CD4-positive, alpha-beta T cell treated with Interferon alpha-2 for 1 hour (primary cell): ENCODE measurements at regions not wholly inside any gene's neighbourhood (a gene's known extent, or its start where the extent isn't known, plus 50 kb on each side); places are given as distances from the start of the nearest gene placed in this dataset.

Experiments
- DNase-seq, 2 donors: peaks; one replicate each; pipeline ENCODE4 v3.0.0-alpha.2; 2020 to 2022

GRCh38 chr11:114811971-114812370, 133.6 kb downstream of the NXPE2 start:
- DNase-seq = no peak

- DNase-seq = no peak
Observed at GRCh38 chr11:114812733-114813132, 134.4 kb downstream of the NXPE2 start.

GRCh38 chr11:114813189-114813718, 134.9 kb downstream of the NXPE2 start:
- no peak for DNase-seq

GRCh38 chr11:114815176-114815575, 136.8 kb downstream of the NXPE2 start:
- no peak for DNase-seq

GRCh38 chr11:114815761-114816160, 137.4 kb downstream of the NXPE2 start:
- no peak for DNase-seq

- no peak for DNase-seq
Observed at GRCh38 chr11:114816791-114817190, 138.5 kb downstream of the NXPE2 start.

- no peak for DNase-seq
Observed at GRCh38 chr11:114818382-114818781, 140.1 kb downstream of the NXPE2 start.

- no peak for DNase-seq
Observed at GRCh38 chr11:114819028-114819427, 140.7 kb downstream of the NXPE2 start.

- DNase-seq = no peak
Observed at GRCh38 chr11:114820621-114821020, 142.3 kb downstream of the NXPE2 start.

- DNase-seq = no peak
Observed at GRCh38 chr11:114821621-114822412, 143.5 kb downstream of the NXPE2 start.

GRCh38 chr11:114826910-114827442, 148.6 kb downstream of the NXPE2 start:
- no peak for DNase-seq

- no peak for DNase-seq
Observed at GRCh38 chr11:114827736-114828135, 149.4 kb downstream of the NXPE2 start.

GRCh38 chr11:114832532-114833125, 154.3 kb downstream of the NXPE2 start:
- no peak for DNase-seq

- DNase-seq = no peak
Observed at GRCh38 chr11:114836161-114836560, 157.8 kb downstream of the NXPE2 start.

- DNase-seq = no peak
Observed at GRCh38 chr11:114844896-114845295, 166.6 kb downstream of the NXPE2 start.

- DNase-seq = no peak
Observed at GRCh38 chr11:114845766-114846415, 167.6 kb downstream of the NXPE2 start.

- DNase-seq = no peak
Observed at GRCh38 chr11:114846416-114846791, 168.1 kb downstream of the NXPE2 start.

GRCh38 chr11:114847306-114847975, 169.1 kb downstream of the NXPE2 start:
- DNase-seq = no peak

- DNase-seq = no peak
Observed at GRCh38 chr11:114848027-114848426, 169.7 kb downstream of the NXPE2 start.

- no peak for DNase-seq
Observed at GRCh38 chr11:114857281-114857680, 179.0 kb downstream of the NXPE2 start.

- no peak for DNase-seq
Observed at GRCh38 chr11:114864896-114865295, 186.6 kb downstream of the NXPE2 start.

GRCh38 chr11:114876234-114876633, 197.9 kb downstream of the NXPE2 start:
- no peak for DNase-seq

- no peak for DNase-seq
Observed at GRCh38 chr11:114877976-114878375, 199.6 kb downstream of the NXPE2 start.
